ENCODE measurements at regions not wholly inside any gene's neighbourhood (a gene's known extent, or its start where the extent isn't known, plus 50 kb on each side); places are given as distances from the start of the nearest gene placed in this dataset.
"Not testable (repeated sequence)": the region's sequence is repeated elsewhere in the genome, so short reads cannot be mapped to it uniquely, and the experiment has no call there.

DNA sequence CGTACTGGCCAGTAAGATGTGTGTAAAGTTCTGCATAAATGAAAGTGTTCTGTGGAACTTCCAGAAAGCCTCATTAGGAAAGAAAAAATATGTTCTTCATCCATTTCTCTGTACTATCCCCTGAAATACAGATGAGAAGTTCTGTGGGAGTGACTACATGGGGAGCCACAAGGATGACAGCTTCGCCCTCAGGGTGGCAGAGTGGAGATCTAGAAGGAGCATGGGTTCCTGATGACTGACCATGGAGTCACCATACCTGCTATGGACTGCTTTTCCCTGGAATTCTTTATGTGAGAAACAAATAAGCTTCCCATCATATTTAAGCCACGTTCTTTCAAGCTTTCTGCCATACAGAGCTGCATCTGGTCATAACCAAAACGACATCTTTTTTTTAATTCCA is 113.9 kb upstream of the RGS1 start:
- Histone ChIP-seq H3K4me3 (ENCODE audit: low read depth, low read length) (no peak overlapping the region), H3K27me3 (ENCODE audit: control insufficient read depth, insufficient read depth, low read length) (peaks cover 20% of the 10 kb centered on the region), H3K27ac (ENCODE audit: insufficient read depth, low read length, poor library complexity, severe bottlenecking) (no peak overlapping the region), H3K9me3 (ENCODE audit: control insufficient read depth in 2 of 2, low read length in 2 of 2) (no peaks in the 10 kb centered on the region), H3K36me3 (ENCODE audit: control insufficient read depth, insufficient read depth, low read length) (no peaks in the 10 kb centered on the region), H3K4me1 (ENCODE audit: control insufficient read depth, insufficient read depth, low read length, poor library complexity, severe bottlenecking) (no peaks in the 10 kb centered on the region)
- peaks cover 34% of the 10 kb centered on the region for H3K27me3 Mint-ChIP-seq
- DNase-seq, result no peak
- H3K9me3 Mint-ChIP-seq, result peaks cover 0 to 2% (median 0%) of the 10 kb centered on the region in 7 donors
- no peak overlapping the region for H3K27ac Mint-ChIP-seq
- no peaks in the 10 kb centered on the region for H3K4me1 Mint-ChIP-seq
- no peak overlapping the region for H3K4me3 Mint-ChIP-seq
- H3K36me3 Mint-ChIP-seq, result peaks cover 3% of the 10 kb centered on the region
- ATAC-seq (ENCODE audit: low read depth in 2 of 2), result no peak

DNA sequence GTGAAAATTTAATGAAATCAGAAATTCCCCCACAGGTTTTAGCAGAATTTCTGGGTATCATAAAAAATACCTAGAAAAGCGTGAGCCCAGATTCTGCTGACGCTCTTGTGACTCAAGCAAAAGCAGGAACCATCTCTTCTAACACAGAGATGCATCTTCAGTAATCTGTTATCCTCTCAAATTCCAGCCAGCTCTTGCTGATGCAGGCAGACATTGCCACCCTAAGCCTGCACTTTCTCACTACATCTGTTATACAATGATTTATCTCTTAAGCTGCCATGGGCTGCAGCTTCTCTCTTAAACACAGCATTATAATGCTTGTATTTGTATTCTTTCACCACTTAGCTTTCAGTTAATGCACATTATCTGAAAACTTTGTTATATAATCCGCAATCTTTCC is 113.0 kb upstream of the RGS1 start:
- H3K36me3 ChIP-seq (ENCODE audit: control insufficient read depth, insufficient read depth, low read length), result no peaks in the 10 kb centered on the region
- H3K4me1 ChIP-seq (ENCODE audit: control insufficient read depth, insufficient read depth, low read length, poor library complexity, severe bottlenecking), result no peaks in the 10 kb centered on the region
- no peaks in the 10 kb centered on the region for H3K9me3 ChIP-seq (ENCODE audit: control insufficient read depth in 2 of 2, low read length in 2 of 2)
- no peaks in the 10 kb centered on the region for H3K4me1 Mint-ChIP-seq
- H3K36me3 Mint-ChIP-seq, result peaks cover 3% of the 10 kb centered on the region
- H3K4me3 ChIP-seq (ENCODE audit: low read depth, low read length), result no peak overlapping the region
- H3K9me3 Mint-ChIP-seq, result peaks cover 0 to 2% (median 0%) of the 10 kb centered on the region in 7 donors
- DNase-seq (no peak), ATAC-seq (ENCODE audit: low read depth in 2 of 2) (no peak)
- no peak overlapping the region for H3K27ac ChIP-seq (ENCODE audit: insufficient read depth, low read length, poor library complexity, severe bottlenecking)
- no peak overlapping the region for H3K4me3 Mint-ChIP-seq
- H3K27ac Mint-ChIP-seq, result no peak overlapping the region
- H3K27me3 Mint-ChIP-seq, result peaks cover 40% of the 10 kb centered on the region
- peaks cover 15% of the 10 kb centered on the region for H3K27me3 ChIP-seq (ENCODE audit: control insufficient read depth, insufficient read depth, low read length)

DNA sequence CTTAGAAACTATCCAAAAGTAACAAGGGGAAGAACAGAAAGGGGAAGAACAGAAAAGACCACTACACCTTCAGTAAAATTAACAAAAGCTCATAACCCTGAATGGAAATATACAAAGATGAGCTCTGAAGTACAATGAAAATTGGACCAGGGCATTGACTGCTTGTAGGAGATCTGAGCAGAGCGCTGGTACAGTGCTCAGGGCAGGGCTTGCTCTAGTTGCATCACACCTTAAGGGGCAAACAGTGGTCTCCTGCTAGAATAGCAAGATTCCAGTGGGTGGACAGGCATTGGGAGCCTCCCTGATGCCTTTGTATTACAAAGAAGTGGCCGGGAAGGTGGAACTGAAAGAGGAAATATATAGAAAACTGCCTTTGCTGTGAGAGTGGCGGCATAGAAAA is 111.9 kb upstream of the RGS1 start:
- Histone ChIP-seq H3K27me3 (ENCODE audit: control insufficient read depth, insufficient read depth, low read length) (peaks cover 15% of the 10 kb centered on the region), H3K4me3 (ENCODE audit: low read depth, low read length) (no peak overlapping the region), H3K4me1 (ENCODE audit: control insufficient read depth, insufficient read depth, low read length, poor library complexity, severe bottlenecking) (no peaks in the 10 kb centered on the region), H3K36me3 (ENCODE audit: control insufficient read depth, insufficient read depth, low read length) (no peaks in the 10 kb centered on the region), H3K27ac (ENCODE audit: insufficient read depth, low read length, poor library complexity, severe bottlenecking) (no peak overlapping the region), H3K9me3 (ENCODE audit: control insufficient read depth in 2 of 2, low read length in 2 of 2) (no peaks in the 10 kb centered on the region)
- peaks cover 45% of the 10 kb centered on the region for H3K27me3 Mint-ChIP-seq
- no peak overlapping the region for H3K4me3 Mint-ChIP-seq
- peaks cover 3% of the 10 kb centered on the region for H3K36me3 Mint-ChIP-seq
- H3K4me1 Mint-ChIP-seq, result no peaks in the 10 kb centered on the region
- no peak overlapping the region for H3K27ac Mint-ChIP-seq
- no peak for ATAC-seq (ENCODE audit: low read depth in 2 of 2)
- H3K9me3 Mint-ChIP-seq, result peaks cover 0 to 2% (median 0%) of the 10 kb centered on the region in 7 donors
- DNase-seq, result no peak

DNA sequence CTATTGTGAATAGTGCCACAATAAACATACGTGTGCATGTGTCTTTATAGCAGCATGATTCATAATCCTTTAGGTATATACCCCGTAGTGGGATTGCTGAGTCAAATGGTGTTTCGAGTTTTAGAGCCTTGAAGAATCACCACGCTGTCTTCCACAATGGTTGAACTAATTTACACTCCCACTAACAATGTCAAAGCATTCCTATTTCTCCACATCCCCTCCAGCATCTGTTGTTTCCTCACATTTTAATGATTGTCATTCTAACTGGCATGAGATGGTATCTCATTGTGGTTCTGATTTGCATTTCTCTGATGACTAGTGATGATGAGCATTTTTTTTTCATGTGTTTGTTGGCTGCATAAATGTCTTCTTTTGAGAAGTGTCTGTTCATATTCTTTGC is 110.4 kb upstream of the RGS1 start:
- peaks cover 23% of the 10 kb centered on the region for H3K27me3 ChIP-seq (ENCODE audit: control insufficient read depth, insufficient read depth, low read length)
- H3K36me3 ChIP-seq (ENCODE audit: control insufficient read depth, insufficient read depth, low read length); H3K27ac Mint-ChIP-seq; H3K9me3 Mint-ChIP-seq; H3K36me3 Mint-ChIP-seq; H3K9me3 ChIP-seq (ENCODE audit: control insufficient read depth in 2 of 2, low read length in 2 of 2); H3K27ac ChIP-seq (ENCODE audit: insufficient read depth, low read length, poor library complexity, severe bottlenecking); H3K4me1 Mint-ChIP-seq; ATAC-seq (ENCODE audit: low read depth in 2 of 2); DNase-seq; H3K4me1 ChIP-seq (ENCODE audit: control insufficient read depth, insufficient read depth, low read length, poor library complexity, severe bottlenecking); H3K4me3 Mint-ChIP-seq; H3K4me3 ChIP-seq (ENCODE audit: low read depth, low read length): not testable (repeated sequence)
- H3K27me3 Mint-ChIP-seq, result peaks cover 60% of the 10 kb centered on the region

DNA sequence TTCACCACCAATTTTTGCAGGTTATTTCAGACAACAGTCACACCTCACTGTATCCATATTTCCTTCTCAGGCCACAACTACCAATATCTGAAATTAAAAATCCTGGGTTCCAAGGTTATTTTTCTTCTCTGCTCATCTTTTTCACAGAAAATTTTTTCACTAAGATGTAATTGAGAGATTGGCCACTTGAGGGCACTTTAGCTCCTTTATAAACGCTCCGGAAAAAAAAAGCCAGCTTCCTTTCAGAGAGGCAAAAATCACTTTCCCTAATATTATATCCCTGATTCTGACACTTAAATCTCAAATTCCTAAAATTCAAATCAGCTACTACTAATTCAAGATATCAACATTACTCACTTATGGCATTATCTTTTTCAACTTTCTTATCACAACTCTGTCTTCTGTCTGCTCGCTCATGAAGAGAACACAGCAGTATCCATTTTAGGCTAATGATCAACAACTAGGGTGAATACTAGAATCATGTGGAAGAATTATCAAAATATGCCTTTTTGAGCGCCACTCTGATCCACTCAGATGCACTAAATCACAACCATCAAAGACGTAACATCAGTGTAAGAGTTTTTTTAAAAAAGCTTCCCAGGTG is 101.4 kb upstream of the RGS1 start:
- H3K9me3 Mint-ChIP-seq, result no peaks in the 10 kb centered on the region

DNA sequence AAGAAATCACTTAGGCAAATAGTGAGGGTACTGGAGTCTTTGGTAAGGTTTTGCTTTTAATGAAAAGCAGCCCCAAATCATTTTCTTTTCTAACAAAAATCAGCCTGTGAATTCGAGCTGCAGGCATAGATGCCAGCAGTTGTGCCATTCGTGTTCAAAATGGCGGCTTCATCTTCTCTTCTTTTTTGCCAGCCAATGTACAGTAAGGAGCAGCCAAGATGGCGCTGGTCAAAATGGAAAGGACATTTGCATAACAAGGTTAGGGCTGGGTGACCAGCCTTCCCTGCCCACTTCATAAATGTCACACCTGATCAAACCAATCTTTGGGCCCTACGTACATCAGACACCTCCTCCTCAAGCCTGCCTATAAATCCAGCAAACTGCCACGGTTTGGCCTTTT is 100.2 kb upstream of the RGS1 start:
- no peaks in the 10 kb centered on the region for H3K36me3 Mint-ChIP-seq
- H3K4me3 ChIP-seq (ENCODE audit: low read depth, low read length), result no peak overlapping the region
- no peak overlapping the region for H3K27ac ChIP-seq (ENCODE audit: insufficient read depth, low read length, poor library complexity, severe bottlenecking)
- H3K36me3 ChIP-seq (ENCODE audit: control insufficient read depth, insufficient read depth, low read length), result no peaks in the 10 kb centered on the region
- no peak for DNase-seq
- peaks cover 0 to 4% (median 0%) of the 10 kb centered on the region in 4 donors for H3K4me1 Mint-ChIP-seq
- H3K9me3 ChIP-seq (ENCODE audit: control insufficient read depth in 2 of 2, low read length in 2 of 2), result no peaks in the 10 kb centered on the region
- H3K27me3 ChIP-seq (ENCODE audit: control insufficient read depth, insufficient read depth, low read length), result peaks cover 22% of the 10 kb centered on the region
- no peaks in the 10 kb centered on the region for H3K9me3 Mint-ChIP-seq
- peaks cover 3% of the 10 kb centered on the region for H3K27me3 Mint-ChIP-seq
- ATAC-seq (ENCODE audit: low read depth in 2 of 2), result no peak
- H3K4me1 ChIP-seq (ENCODE audit: control insufficient read depth, insufficient read depth, low read length, poor library complexity, severe bottlenecking), result no peaks in the 10 kb centered on the region
- H3K4me3 Mint-ChIP-seq, result no peak overlapping the region
- H3K27ac Mint-ChIP-seq, result no peak overlapping the region

More for the DNA sequence above, 101.4 kb upstream of the RGS1 start:
- Histone ChIP-seq H3K27ac (ENCODE audit: insufficient read depth, low read length, poor library complexity, severe bottlenecking) (no peak overlapping the region), H3K9me3 (ENCODE audit: control insufficient read depth in 2 of 2, low read length in 2 of 2) (no peaks in the 10 kb centered on the region), H3K27me3 (ENCODE audit: control insufficient read depth, insufficient read depth, low read length) (peaks cover 32% of the 10 kb centered on the region), H3K36me3 (ENCODE audit: control insufficient read depth, insufficient read depth, low read length) (no peaks in the 10 kb centered on the region), H3K4me3 (ENCODE audit: low read depth, low read length) (no peak overlapping the region), H3K4me1 (ENCODE audit: control insufficient read depth, insufficient read depth, low read length, poor library complexity, severe bottlenecking) (no peaks in the 10 kb centered on the region)
- Mint-ChIP-seq H3K27ac (no peak overlapping the region), H3K27me3 (peaks cover 14% of the 10 kb centered on the region), H3K36me3 (no peaks in the 10 kb centered on the region), H3K4me1 (peaks cover 0 to 4% (median 0%) of the 10 kb centered on the region in 4 donors), H3K4me3 (no peak overlapping the region)
- peak in 1 of 2 donors; percentile 24 for ATAC-seq (ENCODE audit: low read depth in 2 of 2)
- DNase-seq, result peak in 2 of 3 donors; percentile 46 to 47

DNA sequence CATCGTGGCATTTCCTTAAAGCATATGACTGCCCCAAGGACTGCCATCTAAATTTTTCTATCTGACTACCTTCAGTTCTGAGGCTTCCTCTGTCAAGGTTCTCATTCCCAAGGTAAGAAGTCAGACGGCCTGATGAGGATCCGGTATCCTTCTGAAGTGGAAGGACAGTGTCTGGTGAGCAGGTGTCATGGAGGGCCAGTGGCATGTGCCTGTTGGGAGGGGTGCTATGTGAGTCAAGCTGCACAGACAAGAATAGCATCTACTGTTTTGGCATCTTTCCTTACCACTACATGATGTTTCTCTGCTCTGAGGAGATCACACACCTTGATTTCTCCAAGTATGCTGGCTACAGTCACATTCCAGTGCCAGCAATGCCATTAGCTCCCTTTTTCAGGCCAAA is 99.6 kb upstream of the RGS1 start:
- no peak overlapping the region for H3K4me3 Mint-ChIP-seq
- H3K4me3 ChIP-seq (ENCODE audit: low read depth, low read length), result no peak overlapping the region
- no peaks in the 10 kb centered on the region for H3K36me3 ChIP-seq (ENCODE audit: control insufficient read depth, insufficient read depth, low read length)
- peaks cover 20% of the 10 kb centered on the region for H3K27me3 ChIP-seq (ENCODE audit: control insufficient read depth, insufficient read depth, low read length)
- H3K27ac ChIP-seq (ENCODE audit: insufficient read depth, low read length, poor library complexity, severe bottlenecking), result no peak overlapping the region
- H3K4me1 Mint-ChIP-seq, result peaks cover 0 to 4% (median 0%) of the 10 kb centered on the region in 4 donors
- DNase-seq, result no peak
- H3K4me1 ChIP-seq (ENCODE audit: control insufficient read depth, insufficient read depth, low read length, poor library complexity, severe bottlenecking), result no peaks in the 10 kb centered on the region
- ATAC-seq (ENCODE audit: low read depth in 2 of 2), result no peak
- no peak overlapping the region for H3K27ac Mint-ChIP-seq
- no peaks in the 10 kb centered on the region for H3K9me3 ChIP-seq (ENCODE audit: control insufficient read depth in 2 of 2, low read length in 2 of 2)
- no peaks in the 10 kb centered on the region for H3K27me3 Mint-ChIP-seq
- no peaks in the 10 kb centered on the region for H3K36me3 Mint-ChIP-seq
- no peaks in the 10 kb centered on the region for H3K9me3 Mint-ChIP-seq

DNA sequence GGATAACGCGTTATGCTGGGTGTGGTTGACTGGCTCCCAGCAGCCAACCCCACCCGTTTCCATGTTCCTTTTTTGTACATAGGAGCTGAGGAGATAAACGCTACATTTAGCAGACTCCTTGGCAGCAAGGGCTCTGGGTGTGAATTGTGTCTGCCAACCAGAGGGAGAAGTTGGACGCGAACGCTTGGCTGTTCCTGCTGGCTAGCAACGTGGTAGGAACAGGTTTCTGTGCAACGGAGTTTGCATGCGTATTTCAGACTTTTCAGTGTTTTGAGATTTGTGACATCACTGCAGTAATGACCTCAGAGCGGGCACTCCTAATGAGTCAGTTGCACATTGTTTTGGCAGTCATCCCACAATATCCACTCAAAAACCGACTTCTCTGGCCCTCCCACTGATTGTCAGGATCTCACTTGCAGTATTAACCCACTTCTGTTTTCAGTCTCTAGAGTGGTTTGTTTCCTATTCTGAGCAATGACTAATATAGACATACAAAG is 98.7 kb upstream of the RGS1 start:
- Mint-ChIP-seq H3K4me3 (no peak overlapping the region), H3K36me3 (no peaks in the 10 kb centered on the region)
- peak in 1 of 2 donors; percentile 22 for ATAC-seq (ENCODE audit: low read depth in 2 of 2)

More for the DNA sequence above, 98.7 kb upstream of the RGS1 start:
- Mint-ChIP-seq H3K4me1 (peaks cover 0 to 4% (median 0%) of the 10 kb centered on the region in 4 donors), H3K27ac (no peak overlapping the region), H3K9me3 (no peaks in the 10 kb centered on the region), H3K27me3 (no peaks in the 10 kb centered on the region)
- no peak for DNase-seq
- Histone ChIP-seq H3K27ac (ENCODE audit: insufficient read depth, low read length, poor library complexity, severe bottlenecking) (no peak overlapping the region), H3K4me3 (ENCODE audit: low read depth, low read length) (no peak overlapping the region), H3K36me3 (ENCODE audit: control insufficient read depth, insufficient read depth, low read length) (no peaks in the 10 kb centered on the region), H3K27me3 (ENCODE audit: control insufficient read depth, insufficient read depth, low read length) (peaks cover 17% of the 10 kb centered on the region), H3K9me3 (ENCODE audit: control insufficient read depth in 2 of 2, low read length in 2 of 2) (no peaks in the 10 kb centered on the region), H3K4me1 (ENCODE audit: control insufficient read depth, insufficient read depth, low read length, poor library complexity, severe bottlenecking) (no peaks in the 10 kb centered on the region)
